ENCODE measurements at regions not wholly inside any gene's neighbourhood (a gene's known extent, or its start where the extent isn't known, plus 50 kb on each side); places are given as distances from the start of the nearest gene placed in this dataset.

- Histone ChIP-seq H3K27me3 (no peaks in the 10 kb centered on the region), H3K36me3 (no peaks in the 10 kb centered on the region), H3K4me1 (no peaks in the 10 kb centered on the region), H3K27ac (no peak overlapping the region), H3K9me3 (no peaks in the 10 kb centered on the region), H3K4me3 (no peak overlapping the region)
- TF ChIP-seq POLR2A (IDR thresholded peaks at IDR 0.05) (no peak), CTCF (IDR thresholded peaks at IDR 0.05) (no peak)
- peak in 1 of 3 donors; percentile 4 for DNase-seq
- ATAC-seq = no peak
- intact Hi-C loops (cut with DNase I) = no loop called here
These were observed 289.8 kb upstream of the FOXF1 start for GRCh38 chr16:86220561-86220960.

DNA sequence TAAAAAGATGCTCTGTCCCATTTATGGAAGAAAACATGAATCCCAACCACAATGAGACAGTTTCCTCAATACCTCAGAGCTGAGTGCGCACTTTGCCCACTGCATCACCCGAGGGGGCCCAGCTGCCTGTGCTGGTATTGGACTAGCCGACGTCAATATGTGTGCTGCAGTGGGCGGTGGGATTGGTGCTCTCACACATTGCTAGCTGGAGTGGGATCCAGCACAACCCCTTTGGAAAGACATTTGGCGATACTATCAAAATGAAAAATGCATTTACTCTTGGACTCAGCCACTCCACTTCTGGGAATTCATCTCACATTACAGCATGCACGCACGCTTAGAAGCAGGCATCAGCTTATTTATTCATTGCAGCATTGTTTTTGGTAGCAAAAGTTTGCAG, 289.2 kb upstream of the FOXF1 start:
- TF ChIP-seq POLR2A (IDR thresholded peaks at IDR 0.05) = no peak
- TF ChIP-seq CTCF (IDR thresholded peaks at IDR 0.05) = no peak
- no peak for ATAC-seq
- H3K36me3 ChIP-seq = no peaks in the 10 kb centered on the region
- H3K4me1 ChIP-seq = no peaks in the 10 kb centered on the region
- no peaks in the 10 kb centered on the region for H3K9me3 ChIP-seq
- WGBS (ENCODE audit: insufficient coverage, low coverage, low lambda C conversion rate, missing lambda C conversion rate) = 58% methylated on average over 8 of the region's 8 CpGs
- no peaks in the 10 kb centered on the region for H3K27me3 ChIP-seq
- no peak overlapping the region for H3K4me3 ChIP-seq
- intact Hi-C loops (cut with DNase I) = no loop called here
- DNase-seq = peak in 1 of 3 donors; percentile 17
- no peak overlapping the region for H3K27ac ChIP-seq

DNA sequence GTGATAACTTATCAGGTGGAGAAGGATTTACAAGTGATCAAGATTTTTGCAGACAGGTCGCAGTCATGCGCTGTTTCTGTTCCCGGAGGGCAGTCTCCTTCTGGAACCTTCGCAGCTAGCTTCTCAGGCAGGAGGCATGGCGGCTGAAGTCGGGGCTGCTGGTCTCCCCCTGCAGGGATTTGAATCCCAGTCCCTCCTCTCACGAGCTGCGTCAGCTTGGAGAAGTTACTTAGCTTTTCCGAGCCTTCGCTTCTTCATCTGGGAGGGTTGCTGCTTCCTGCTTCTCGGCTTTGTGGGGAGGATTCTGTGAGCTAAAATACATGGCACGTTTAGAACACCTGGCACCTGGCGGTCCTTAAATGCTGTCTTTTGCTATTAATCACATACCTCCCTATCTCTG, 287.8 kb upstream of the FOXF1 start:
- Histone ChIP-seq H3K4me3 (no peak overlapping the region), H3K9me3 (no peaks in the 10 kb centered on the region), H3K27ac (no peak overlapping the region), H3K4me1 (no peaks in the 10 kb centered on the region), H3K27me3 (no peaks in the 10 kb centered on the region), H3K36me3 (no peaks in the 10 kb centered on the region)
- DNase-seq (peak in 1 of 3 donors; percentile 23), ATAC-seq (no peak)
- 28% methylated on average over 11 of the region's 13 CpGs for WGBS (ENCODE audit: insufficient coverage, low coverage, low lambda C conversion rate, missing lambda C conversion rate)
- intact Hi-C loops (cut with DNase I) = no loop called here
- no peak for TF ChIP-seq POLR2A (IDR thresholded peaks at IDR 0.05)
- TF ChIP-seq CTCF (IDR thresholded peaks at IDR 0.05) = no peak

DNA sequence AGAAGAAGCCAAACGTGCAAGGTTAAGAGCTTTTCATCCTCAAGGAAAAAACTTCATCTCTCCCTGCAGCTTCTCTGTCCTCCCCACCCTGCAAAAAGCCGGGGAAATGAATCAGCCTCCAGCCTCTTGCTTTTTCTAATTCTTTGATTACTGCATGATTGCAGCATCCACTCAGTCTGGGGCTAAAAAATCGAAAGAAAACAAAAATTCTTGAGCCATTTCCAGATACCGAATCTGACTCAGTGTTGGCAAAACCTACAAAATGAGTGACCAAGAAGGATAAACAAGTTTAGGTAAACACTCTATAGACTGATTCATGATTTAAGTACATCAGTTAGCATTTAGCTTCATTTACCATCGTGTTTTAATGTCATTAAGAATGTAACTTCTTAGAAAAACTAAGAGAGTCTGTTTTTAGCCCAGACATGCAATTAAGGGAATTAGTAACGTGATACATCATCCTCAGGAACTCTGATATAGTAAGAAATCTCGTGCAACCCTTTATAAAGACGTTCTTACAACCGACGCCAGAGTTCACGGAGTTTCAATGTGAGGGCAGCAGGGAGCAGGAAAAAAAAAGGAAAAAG, 287.3 kb upstream of the FOXF1 start:
- DNase-seq (no peak), ATAC-seq (no peak)
- no peaks in the 10 kb centered on the region for H3K36me3 ChIP-seq
- H3K4me3 ChIP-seq = no peak overlapping the region
- no peak overlapping the region for H3K27ac ChIP-seq
- TF ChIP-seq POLR2A (IDR thresholded peaks at IDR 0.05) (no peak), CTCF (IDR thresholded peaks at IDR 0.05) (no peak)
- intact Hi-C loops (cut with DNase I) = no loop called here
- no peaks in the 10 kb centered on the region for H3K27me3 ChIP-seq
- H3K9me3 ChIP-seq = no peaks in the 10 kb centered on the region
- no peaks in the 10 kb centered on the region for H3K4me1 ChIP-seq
- 21% methylated on average over 11 of the region's 11 CpGs for WGBS (ENCODE audit: insufficient coverage, low coverage, low lambda C conversion rate, missing lambda C conversion rate)

GRCh38 chr16:86224126-86224525, 286.2 kb upstream of the FOXF1 start:
- DNase-seq (peak in 1 of 3 donors; percentile 17), ATAC-seq (no peak)
- TF ChIP-seq POLR2A (IDR thresholded peaks at IDR 0.05) = no peak
- no peak for TF ChIP-seq CTCF (IDR thresholded peaks at IDR 0.05)
- no peak overlapping the region for H3K27ac ChIP-seq
- H3K36me3 ChIP-seq = no peaks in the 10 kb centered on the region
- no peaks in the 10 kb centered on the region for H3K9me3 ChIP-seq
- no peaks in the 10 kb centered on the region for H3K4me1 ChIP-seq
- WGBS (ENCODE audit: insufficient coverage, low coverage, low lambda C conversion rate, missing lambda C conversion rate) = 61% methylated on average over 4 of the region's 5 CpGs
- intact Hi-C loops (cut with DNase I) = no loop called here
- no peak overlapping the region for H3K4me3 ChIP-seq
- H3K27me3 ChIP-seq = no peaks in the 10 kb centered on the region
